GM23248 (cell line): ENCODE measurements at regions not wholly inside any gene's neighbourhood (a gene's known extent, or its start where the extent isn't known, plus 50 kb on each side); places are given as distances from the start of the nearest gene placed in this dataset.

Experiments
- EZH2 ChIP-seq: fragments of 200-600 bp; sonication (generic); IDR thresholded peaks from 2 replicates; pipeline ENCODE4 v1.6.1; 2018; ENCODE audit warnings: antibody characterized with exemption, mild to moderate bottlenecking; ENCODE audit not compliant: insufficient read depth, poor library complexity, severe bottlenecking
- EZH2phosphoT487 ChIP-seq: fragments of 200-600 bp; sonication (generic); IDR thresholded peaks from 2 replicates; pipeline ENCODE4 v1.6.1; 2018; ENCODE audit warnings: antibody characterized with exemption, moderate library complexity, mild to moderate bottlenecking, low read depth; ENCODE audit not compliant: insufficient read depth

DNA sequence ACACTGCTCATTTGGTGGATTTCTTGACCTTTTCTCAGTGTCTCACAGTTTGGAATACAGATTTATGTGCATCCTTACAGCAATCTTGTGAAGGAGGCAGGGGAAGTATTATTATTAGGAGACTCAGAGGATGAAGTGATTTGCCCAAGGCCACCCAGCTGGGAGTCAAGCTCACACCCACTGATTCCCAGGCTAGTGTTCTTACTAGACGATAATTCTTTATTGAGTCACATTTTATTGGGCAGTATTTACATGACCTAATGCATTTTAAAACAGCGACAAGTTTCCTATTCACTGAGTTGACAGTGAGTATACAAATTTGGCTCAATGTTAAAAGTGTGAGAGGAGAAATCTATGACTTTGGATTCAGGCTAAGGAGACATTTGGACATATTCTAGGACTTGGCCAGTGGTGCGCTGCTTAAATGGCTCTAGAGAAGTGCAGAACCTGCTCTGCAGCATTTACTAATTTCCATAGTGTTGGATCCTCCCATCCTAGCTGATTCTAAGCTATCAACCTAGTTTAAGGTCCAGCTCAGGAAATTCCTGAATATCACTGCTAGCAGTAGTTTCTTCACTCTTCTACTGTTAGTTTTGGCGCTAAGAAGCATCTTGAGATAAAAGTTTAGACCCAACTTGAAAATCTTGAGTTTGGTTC is 199.3 kb downstream of the MTX2 start:
- no peak for TF ChIP-seq EZH2
- TF ChIP-seq EZH2phosphoT487: no peak
